HG03432 (cell line): ENCODE measurements at regions not wholly inside any gene's neighbourhood (a gene's known extent, or its start where the extent isn't known, plus 50 kb on each side); places are given as distances from the start of the nearest gene placed in this dataset.
"Not testable (repeated sequence)": the region's sequence is repeated elsewhere in the genome, so short reads cannot be mapped to it uniquely, and the experiment has no call there.

Source experiments
- ATAC-seq: cut with Tn5 transposase; IDR thresholded peaks from one replicate; pipeline ENCODE4 v1.9.1; 2021; ENCODE audit warnings: mild to moderate bottlenecking, moderate library complexity; ENCODE audit not compliant: unreplicated experiment

- not testable (repeated sequence) for ATAC-seq
Observed at GRCh38 chr13:109257761-109258157, 528.6 kb downstream of the IRS2 start.
